ENCODE measurements at regions not wholly inside any gene's neighbourhood (a gene's known extent, or its start where the extent isn't known, plus 50 kb on each side); places are given as distances from the start of the nearest gene placed in this dataset.
"Not testable (repeated sequence)": the region's sequence is repeated elsewhere in the genome, so short reads cannot be mapped to it uniquely, and the experiment has no call there.

GRCh38 chr2:105478670-105479069 lies 79.8 kb upstream of the FHL2 start:
- no peak for TF ChIP-seq CTCF (IDR thresholded peaks at IDR 0.05)
- Histone ChIP-seq H3K4me1 (no peaks in the 10 kb centered on the region), H2AFZ (no peak overlapping the region)

GRCh38 chr2:105477050-105477620 lies 78.3 kb upstream of the FHL2 start:
- H3K4me3 ChIP-seq (ENCODE audit: low read depth, low read length) = not testable (repeated sequence)

More at GRCh38 chr2:105478670-105479069, 79.8 kb upstream of the FHL2 start:
- H3K36me3 ChIP-seq (ENCODE audit: control insufficient read depth, insufficient read depth, low read length) = no peaks in the 10 kb centered on the region
- H3K79me2 ChIP-seq = no peaks in the 10 kb centered on the region
- no peak overlapping the region for H3K4me3 ChIP-seq (ENCODE audit: low read depth, low read length)
- no peak overlapping the region for H3K27ac ChIP-seq
- no peaks in the 10 kb centered on the region for H3K9me3 ChIP-seq (ENCODE audit: control insufficient read depth, low read length)
- H3K27me3 ChIP-seq (ENCODE audit: control insufficient read depth, insufficient read depth, low read length) = no peaks in the 10 kb centered on the region
- no peak overlapping the region for H3K9ac ChIP-seq
- no peak overlapping the region for H3K4me2 ChIP-seq (ENCODE audit: low read length)

GRCh38 chr2:105473011-105473410 lies 74.2 kb upstream of the FHL2 start:
- no peak overlapping the region for H3K4me3 ChIP-seq (ENCODE audit: low read depth, low read length)
- H3K9ac ChIP-seq = no peak overlapping the region
- no peak overlapping the region for H2AFZ ChIP-seq
- no peaks in the 10 kb centered on the region for H3K27me3 ChIP-seq (ENCODE audit: control insufficient read depth, insufficient read depth, low read length)
- no peaks in the 10 kb centered on the region for H3K4me1 ChIP-seq
- H3K27ac ChIP-seq = no peak overlapping the region
- H3K79me2 ChIP-seq = no peaks in the 10 kb centered on the region
- no peak for TF ChIP-seq CTCF (IDR thresholded peaks at IDR 0.05)
- no peaks in the 10 kb centered on the region for H3K9me3 ChIP-seq (ENCODE audit: control insufficient read depth, low read length)
- H3K4me2 ChIP-seq (ENCODE audit: low read length) = no peak overlapping the region
- H3K36me3 ChIP-seq (ENCODE audit: control insufficient read depth, insufficient read depth, low read length) = no peaks in the 10 kb centered on the region

More at GRCh38 chr2:105477050-105477620, 78.3 kb upstream of the FHL2 start:
- H3K36me3 ChIP-seq (ENCODE audit: control insufficient read depth, insufficient read depth, low read length); H3K79me2 ChIP-seq; H2AFZ ChIP-seq; H3K4me1 ChIP-seq; H3K4me2 ChIP-seq (ENCODE audit: low read length); H3K9me3 ChIP-seq (ENCODE audit: control insufficient read depth, low read length); H3K27me3 ChIP-seq (ENCODE audit: control insufficient read depth, insufficient read depth, low read length); H3K27ac ChIP-seq; H3K9ac ChIP-seq: not testable (repeated sequence)

- Histone ChIP-seq H3K27ac (no peak overlapping the region), H3K36me3 (ENCODE audit: control insufficient read depth, insufficient read depth, low read length) (no peaks in the 10 kb centered on the region), H3K79me2 (no peaks in the 10 kb centered on the region), H3K9ac (no peak overlapping the region), H3K9me3 (ENCODE audit: control insufficient read depth, low read length) (no peaks in the 10 kb centered on the region), H3K27me3 (ENCODE audit: control insufficient read depth, insufficient read depth, low read length) (no peaks in the 10 kb centered on the region), H3K4me2 (ENCODE audit: low read length) (no peak overlapping the region), H3K4me1 (no peaks in the 10 kb centered on the region), H3K4me3 (ENCODE audit: low read depth, low read length) (no peak overlapping the region), H2AFZ (no peak overlapping the region)
- TF ChIP-seq CTCF (IDR thresholded peaks at IDR 0.05) = no peak
Observed at GRCh38 chr2:105470979-105471378, 72.1 kb upstream of the FHL2 start.

GRCh38 chr2:105469781-105470180 lies 70.9 kb upstream of the FHL2 start:
- Histone ChIP-seq H3K9me3 (ENCODE audit: control insufficient read depth, low read length) (no peaks in the 10 kb centered on the region), H3K4me3 (ENCODE audit: low read depth, low read length) (no peak overlapping the region), H3K9ac (no peak overlapping the region), H3K36me3 (ENCODE audit: control insufficient read depth, insufficient read depth, low read length) (no peaks in the 10 kb centered on the region), H3K4me1 (no peaks in the 10 kb centered on the region), H3K27ac (no peak overlapping the region), H3K27me3 (ENCODE audit: control insufficient read depth, insufficient read depth, low read length) (no peaks in the 10 kb centered on the region), H3K79me2 (no peaks in the 10 kb centered on the region), H2AFZ (no peak overlapping the region), H3K4me2 (ENCODE audit: low read length) (no peak overlapping the region)
- TF ChIP-seq CTCF (IDR thresholded peaks at IDR 0.05) = no peak
